Kidney (tissue), 13 donors: ENCODE measurements at regions not wholly inside any gene's neighbourhood (a gene's known extent, or its start where the extent isn't known, plus 50 kb on each side); places are given as distances from the start of the nearest gene placed in this dataset.
"Not testable (repeated sequence)": the region's sequence is repeated elsewhere in the genome, so short reads cannot be mapped to it uniquely, and the experiment has no call there.

Experiments used
- DNase-seq, 5 donors: peaks; one replicate each; pipeline ENCODE4 v3.0.0-alpha.2; 2013 to 2020
- FAIRE-seq: peaks from 2 replicates; lab custom pipeline; 2012; peaks lifted over from hg19 to GRCh38; lab: Jason Lieb, UNC
- H3K27ac ChIP-seq, 2 donors: one replicate each; pipeline ENCODE4 v1.7.0; 2013; ENCODE audit warnings: low read depth in 2 of 2, low read length in 2 of 2, inconsistent platforms in 1 of 2
- H3K27me3 ChIP-seq: one replicate; pipeline ENCODE4 v1.7.1; 2013; ENCODE audit warnings: low read length, inconsistent platforms; ENCODE audit not compliant: control insufficient read depth, insufficient read depth
- H3K36me3 ChIP-seq, 3 donors: one replicate each; pipeline versions ENCODE4 v1.7.0 to v1.7.1; 2013; ENCODE audit warnings: low read length in 3 of 3, control low read depth in 1 of 3, inconsistent platforms in 1 of 3; ENCODE audit not compliant: insufficient read depth in 3 of 3, control insufficient read depth in 2 of 3
- H3K4me1 ChIP-seq, 3 donors: one replicate each; pipeline versions ENCODE4 v1.7.0 to v1.7.1; 2013; ENCODE audit warnings: low read length in 3 of 3, inconsistent platforms in 1 of 3, low read depth in 1 of 3; ENCODE audit not compliant: control insufficient read depth in 2 of 3, insufficient read depth in 2 of 3
- H3K4me3 ChIP-seq, 3 donors: one replicate each; pipeline versions ENCODE4 v1.7.0 to v1.8.1; 2013; ENCODE audit warnings: low read length in 3 of 3, control low read depth in 1 of 3, inconsistent platforms in 1 of 3
- H3K9ac ChIP-seq, 3 donors: one replicate each; pipeline versions ENCODE4 v1.7.0 to v1.7.1; 2013; ENCODE audit warnings: low read length in 3 of 3, control low read depth in 1 of 3, inconsistent platforms in 1 of 3
- H3K9me3 ChIP-seq, 3 donors: one replicate each; pipeline versions ENCODE4 v1.7.0 to v1.7.1; 2013; ENCODE audit warnings: low read length in 3 of 3, control low read depth in 1 of 3, inconsistent platforms in 1 of 3; ENCODE audit not compliant: control insufficient read depth in 2 of 3, insufficient read depth in 1 of 3
- CTCF ChIP-seq: IDR thresholded peaks from 3 replicates; pipeline ENCODE4 v1.5.1; 2012; ENCODE audit warnings: mild to moderate bottlenecking, moderate library complexity, borderline replicate concordance; ENCODE audit not compliant: insufficient read depth; ENCODE audit errors: extremely low read depth
- intact Hi-C: fragments of 100-400 bp; cut with DNase I; formaldehyde crosslinking; loops from one replicate; pipeline ENCODE4 v1.11.1; 2022
- donor health status: control.
- donor health status: control.
- donor health status: control.
- donor health status: control.
- donor health status: control.
- donor health status: DM: yes; HTN: yes; CAD: no.
- donor health status: Normal renal cell carcinoma (clear cell type).

- FAIRE-seq (no peak), DNase-seq (peak in 1 of 5 donors; percentile 44)
- no peaks in the 10 kb centered on the region for H3K9me3 ChIP-seq
- no peak overlapping the region for H3K9ac ChIP-seq
- no peak for TF ChIP-seq CTCF
- intact Hi-C loops, result no loop called here
- no peak overlapping the region for H3K27ac ChIP-seq
- no peaks in the 10 kb centered on the region for H3K36me3 ChIP-seq
- no peaks in the 10 kb centered on the region for H3K4me1 ChIP-seq
- H3K27me3 ChIP-seq, result no peaks in the 10 kb centered on the region
- H3K4me3 ChIP-seq, result no peak overlapping the region
Observed at GRCh38 chrX:80573275-80573674, 153.0 kb downstream of the TENT5D start.

DNA sequence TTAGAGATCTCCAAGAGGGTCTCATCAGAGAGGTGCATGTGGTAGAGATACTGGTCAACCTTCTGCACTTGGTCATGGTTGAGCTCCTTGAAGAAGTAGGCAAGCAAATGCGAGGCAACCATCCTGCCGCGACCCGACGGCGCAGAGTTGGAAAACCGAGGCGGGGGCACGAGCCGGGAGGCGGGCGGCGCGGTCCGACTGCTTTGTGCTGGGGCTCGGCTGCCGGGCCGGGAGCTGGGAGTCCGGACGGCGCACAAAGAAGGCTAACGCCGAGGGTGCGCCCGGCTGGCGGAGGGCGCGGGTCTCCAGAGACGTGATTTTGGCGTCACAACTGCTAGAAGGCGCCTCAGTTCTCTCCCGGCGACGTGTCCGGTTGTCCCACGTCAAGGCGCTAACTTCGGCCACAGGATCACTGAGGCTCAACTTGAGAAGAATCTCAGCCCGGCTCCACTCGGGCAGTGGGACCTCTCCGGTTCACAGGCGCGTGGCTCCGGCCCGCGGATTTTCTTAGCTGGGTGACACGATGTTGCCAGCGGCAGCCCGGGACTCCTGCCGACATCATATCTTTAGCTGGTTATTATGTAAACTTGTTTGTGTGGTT lies 154.3 kb downstream of the TENT5D start:
- H3K9ac ChIP-seq, H3K4me3 ChIP-seq, FAIRE-seq, intact Hi-C loops, H3K4me1 ChIP-seq, H3K27me3 ChIP-seq, H3K36me3 ChIP-seq, H3K27ac ChIP-seq, H3K9me3 ChIP-seq: not testable (repeated sequence)
- DNase-seq, result peak in 1 of 5 donors; percentile 64

DNA sequence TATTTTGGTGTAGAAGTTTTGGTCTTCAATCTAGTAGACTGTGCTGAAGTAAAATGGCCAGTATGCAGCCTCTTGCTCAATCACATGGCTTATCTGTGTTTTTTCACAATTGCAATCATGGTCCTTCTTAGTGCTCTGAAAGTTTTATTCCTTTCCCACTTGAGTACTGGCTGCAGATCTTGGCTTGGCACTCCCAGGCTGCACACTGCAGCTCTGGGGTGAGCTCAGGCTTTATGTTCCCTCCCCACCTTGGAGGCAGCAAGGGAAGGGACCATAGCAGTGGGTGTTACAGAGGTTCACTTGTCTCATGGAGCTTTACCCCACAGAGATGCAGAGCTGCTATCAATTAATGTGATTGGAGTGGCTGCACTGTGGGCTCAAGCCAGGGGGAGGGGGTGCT lies 156.0 kb downstream of the TENT5D start:
- no peak overlapping the region for H3K4me3 ChIP-seq
- no peak for FAIRE-seq

More for the DNA sequence above, 156.0 kb downstream of the TENT5D start:
- Histone ChIP-seq H3K36me3 (no peaks in the 10 kb centered on the region), H3K9me3 (no peaks in the 10 kb centered on the region), H3K27ac (no peak overlapping the region), H3K9ac (no peak overlapping the region), H3K27me3 (no peaks in the 10 kb centered on the region), H3K4me1 (no peaks in the 10 kb centered on the region)
- no peak for TF ChIP-seq CTCF
- intact Hi-C loops, result no loop called here
- DNase-seq, result no peak
